ENCODE measurements at regions not wholly inside any gene's neighbourhood (a gene's known extent, or its start where the extent isn't known, plus 50 kb on each side); places are given as distances from the start of the nearest gene placed in this dataset.

DNA sequence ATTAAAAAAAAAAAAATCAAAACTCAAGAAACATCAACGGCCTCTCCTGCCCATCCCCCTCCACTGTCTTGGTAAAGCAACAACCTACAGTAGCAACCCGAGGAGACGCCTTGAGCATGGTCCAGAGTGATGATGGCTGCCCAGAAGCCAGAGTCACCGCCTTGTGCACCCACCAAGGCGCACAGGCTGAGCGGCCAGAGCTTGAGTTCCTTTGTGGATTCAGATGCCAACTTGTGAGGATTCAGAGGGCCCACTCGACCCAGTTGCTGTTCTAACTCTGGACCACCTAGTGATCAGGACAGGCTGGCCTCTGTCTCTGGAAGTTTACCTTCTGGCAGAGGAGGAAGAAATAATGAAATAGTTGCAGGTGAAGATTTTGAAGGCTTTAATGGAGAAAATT lies 105.0 kb downstream of the PDCL3 start:
- Histone ChIP-seq H3K27me3 (ENCODE audit: low read depth) (no peaks in the 10 kb centered on the region), H3K4me1 (no peaks in the 10 kb centered on the region), H3K9me3 (no peaks in the 10 kb centered on the region), H3K36me3 (replicated peaks) (no peaks in the 10 kb centered on the region), H3K4me3 (no peak overlapping the region)
- in situ Hi-C loops (cut with MboI; ENCODE audit: low sequenced_read_pairs), result no loop called here
- DNase-seq (ENCODE audit: low spot score in 2 of 2), result no peak

DNA sequence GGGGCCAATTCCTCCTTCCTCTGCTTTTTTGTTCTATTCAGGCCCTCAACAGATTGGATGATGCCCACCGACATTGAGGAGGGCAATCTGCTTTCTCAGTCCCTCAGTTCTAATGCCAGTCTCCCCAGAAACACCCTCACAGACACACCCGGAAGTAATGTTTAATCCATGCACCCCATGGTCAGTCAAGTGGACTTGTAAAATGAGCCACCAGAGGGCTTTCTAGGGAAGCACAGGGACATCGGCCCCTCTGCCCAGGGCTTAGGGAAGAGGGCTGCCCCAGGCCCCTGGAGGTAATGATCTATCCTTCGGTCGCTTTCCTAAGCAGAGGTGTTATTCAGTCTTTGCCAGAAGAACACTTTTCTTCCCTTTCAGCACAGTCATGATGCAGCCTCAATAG lies 107.4 kb downstream of the PDCL3 start:
- no peaks in the 10 kb centered on the region for H3K36me3 ChIP-seq (replicated peaks)
- in situ Hi-C loops (cut with MboI; ENCODE audit: low sequenced_read_pairs), result no loop called here

DNA sequence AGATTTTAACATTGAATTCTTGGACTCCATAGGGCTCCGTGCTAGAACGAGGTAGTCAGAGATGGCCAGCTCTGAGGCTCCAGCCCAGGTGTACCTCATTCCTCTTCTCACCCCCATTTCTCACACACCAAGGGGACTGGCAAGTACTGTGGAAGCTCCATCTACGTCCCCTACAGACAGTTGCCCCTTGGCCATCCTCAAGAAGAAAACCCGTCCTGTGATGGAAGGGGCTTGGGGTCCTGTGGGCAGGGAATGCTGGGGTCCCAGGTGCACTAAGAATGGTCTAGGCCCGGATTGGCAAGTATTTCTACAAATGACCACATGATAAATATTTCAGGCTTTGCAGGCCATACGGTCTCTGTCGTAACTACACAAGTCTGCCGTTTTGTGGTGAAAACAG lies 110.3 kb downstream of the PDCL3 start:
- no peaks in the 10 kb centered on the region for H3K9me3 ChIP-seq
- in situ Hi-C loops (cut with MboI; ENCODE audit: low sequenced_read_pairs), result no loop called here
- H3K4me1 ChIP-seq, result no peaks in the 10 kb centered on the region
- H3K27me3 ChIP-seq (ENCODE audit: low read depth), result no peaks in the 10 kb centered on the region
- DNase-seq (ENCODE audit: low spot score in 2 of 2), result no peak
- no peak overlapping the region for H3K4me3 ChIP-seq
- H3K36me3 ChIP-seq (replicated peaks), result no peaks in the 10 kb centered on the region

More for the DNA sequence above, 107.4 kb downstream of the PDCL3 start:
- H3K4me1 ChIP-seq, result no peaks in the 10 kb centered on the region
- H3K4me3 ChIP-seq, result no peak overlapping the region
- no peak for DNase-seq (ENCODE audit: low spot score in 2 of 2)
- H3K9me3 ChIP-seq, result no peaks in the 10 kb centered on the region
- H3K27me3 ChIP-seq (ENCODE audit: low read depth), result no peaks in the 10 kb centered on the region

- Histone ChIP-seq H3K27me3 (ENCODE audit: low read depth) (no peaks in the 10 kb centered on the region), H3K36me3 (replicated peaks) (no peaks in the 10 kb centered on the region), H3K4me1 (no peaks in the 10 kb centered on the region), H3K9me3 (no peaks in the 10 kb centered on the region), H3K4me3 (no peak overlapping the region)
- in situ Hi-C loops (cut with MboI; ENCODE audit: low sequenced_read_pairs), result no loop called here
- DNase-seq (ENCODE audit: low spot score in 2 of 2), result no peak
These were observed 111.1 kb downstream of the PDCL3 start for GRCh38 chr2:100673691-100674485.

GRCh38 chr2:100674666-100675065 lies 111.9 kb downstream of the PDCL3 start:
- DNase-seq (ENCODE audit: low spot score in 2 of 2), result no peak
- H3K9me3 ChIP-seq, result no peaks in the 10 kb centered on the region
- in situ Hi-C loops (cut with MboI; ENCODE audit: low sequenced_read_pairs), result no loop called here
- H3K4me1 ChIP-seq, result no peaks in the 10 kb centered on the region
- H3K4me3 ChIP-seq, result no peak overlapping the region
- no peaks in the 10 kb centered on the region for H3K27me3 ChIP-seq (ENCODE audit: low read depth)
- H3K36me3 ChIP-seq (replicated peaks), result no peaks in the 10 kb centered on the region

DNA sequence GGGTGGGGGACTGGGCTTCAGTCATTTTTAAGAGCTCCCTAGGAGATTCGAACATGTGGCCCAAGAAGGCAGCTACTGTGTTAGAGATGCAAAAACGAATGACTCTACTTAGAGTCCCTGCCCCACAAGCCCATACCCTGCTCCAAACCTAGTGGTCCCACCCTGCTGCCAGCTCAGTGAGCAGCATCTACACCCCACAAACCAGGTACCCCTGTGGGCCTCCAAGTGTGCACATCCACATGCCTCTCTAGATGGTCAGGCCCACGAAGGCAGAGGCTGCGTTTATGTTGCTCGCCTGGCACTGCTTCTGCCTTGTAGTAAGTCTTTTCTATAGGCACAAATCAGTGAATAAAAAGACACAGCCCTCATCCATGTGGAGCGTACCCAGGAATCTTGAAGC lies 112.6 kb downstream of the PDCL3 start:
- no peaks in the 10 kb centered on the region for H3K36me3 ChIP-seq (replicated peaks)
- no peaks in the 10 kb centered on the region for H3K27me3 ChIP-seq (ENCODE audit: low read depth)
- H3K9me3 ChIP-seq, result no peaks in the 10 kb centered on the region
- H3K4me1 ChIP-seq, result no peaks in the 10 kb centered on the region
- in situ Hi-C loops (cut with MboI; ENCODE audit: low sequenced_read_pairs), result no loop called here
- no peak for DNase-seq (ENCODE audit: low spot score in 2 of 2)
- H3K4me3 ChIP-seq, result no peak overlapping the region

DNA sequence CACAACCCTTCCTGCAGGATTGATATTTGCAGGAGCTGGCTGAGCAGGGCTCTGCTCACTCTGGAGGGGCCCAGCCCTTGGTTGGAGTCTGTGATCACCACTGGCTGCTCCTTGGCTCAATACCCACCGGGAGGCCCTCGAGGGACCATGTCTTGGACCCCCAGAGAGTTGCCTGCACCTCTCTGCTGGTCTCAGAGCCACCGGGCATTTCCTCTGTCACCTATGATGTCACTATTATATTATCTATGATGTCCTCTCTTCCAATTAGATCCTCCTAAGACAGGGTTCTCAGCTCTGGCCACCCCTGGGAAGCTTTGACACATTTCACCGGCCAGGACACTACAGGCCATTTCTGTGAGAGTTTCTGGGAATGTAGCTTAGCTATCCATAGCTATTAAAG lies 113.1 kb downstream of the PDCL3 start:
- DNase-seq (ENCODE audit: low spot score in 2 of 2), result no peak
- Histone ChIP-seq H3K27me3 (ENCODE audit: low read depth) (no peaks in the 10 kb centered on the region), H3K4me1 (no peaks in the 10 kb centered on the region), H3K36me3 (replicated peaks) (no peaks in the 10 kb centered on the region), H3K9me3 (no peaks in the 10 kb centered on the region), H3K4me3 (no peak overlapping the region)
- in situ Hi-C loops (cut with MboI; ENCODE audit: low sequenced_read_pairs), result no loop called here

- Histone ChIP-seq H3K4me3 (no peak overlapping the region), H3K36me3 (replicated peaks) (no peaks in the 10 kb centered on the region), H3K9me3 (no peaks in the 10 kb centered on the region), H3K4me1 (no peaks in the 10 kb centered on the region), H3K27me3 (ENCODE audit: low read depth) (no peaks in the 10 kb centered on the region)
- in situ Hi-C loops (cut with MboI; ENCODE audit: low sequenced_read_pairs), result no loop called here
- no peak for DNase-seq (ENCODE audit: low spot score in 2 of 2)
These were observed 113.6 kb downstream of the PDCL3 start for GRCh38 chr2:100676346-100676745.

- in situ Hi-C loops (cut with MboI; ENCODE audit: low sequenced_read_pairs), result no loop called here
- no peak for DNase-seq (ENCODE audit: low spot score in 2 of 2)
- Histone ChIP-seq H3K4me3 (no peak overlapping the region), H3K36me3 (replicated peaks) (no peaks in the 10 kb centered on the region), H3K4me1 (no peaks in the 10 kb centered on the region), H3K9me3 (no peaks in the 10 kb centered on the region), H3K27me3 (ENCODE audit: low read depth) (no peaks in the 10 kb centered on the region)
These were observed 114.9 kb downstream of the PDCL3 start for GRCh38 chr2:100677611-100678185.

DNA sequence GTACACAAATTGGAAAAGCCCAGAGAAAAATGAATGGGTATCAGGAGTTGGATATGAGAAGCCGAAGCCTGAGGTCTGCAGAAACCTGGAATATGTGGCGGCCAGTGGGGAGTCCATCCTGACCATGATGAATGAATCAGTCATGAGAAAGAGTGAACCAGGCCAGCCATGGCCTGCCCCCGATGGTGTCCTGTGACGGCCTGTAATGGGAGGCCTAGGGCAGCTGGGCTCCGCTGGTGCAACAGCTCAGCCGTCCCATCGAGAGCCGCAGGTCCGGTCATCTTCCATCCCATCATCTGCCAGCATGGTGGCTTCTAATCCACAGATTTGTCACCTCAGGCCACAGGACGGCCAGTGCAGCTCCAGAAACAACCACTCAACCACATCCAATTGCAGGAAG lies 116.4 kb downstream of the PDCL3 start:
- H3K36me3 ChIP-seq (replicated peaks), result no peaks in the 10 kb centered on the region
- no peaks in the 10 kb centered on the region for H3K27me3 ChIP-seq (ENCODE audit: low read depth)

GRCh38 chr2:100682536-100682935 lies 119.7 kb downstream of the PDCL3 start:
- in situ Hi-C loops (cut with MboI; ENCODE audit: low sequenced_read_pairs), result no loop called here
- no peaks in the 10 kb centered on the region for H3K9me3 ChIP-seq
- DNase-seq (ENCODE audit: low spot score in 2 of 2), result no peak
- no peaks in the 10 kb centered on the region for H3K4me1 ChIP-seq
- no peak overlapping the region for H3K4me3 ChIP-seq
- no peaks in the 10 kb centered on the region for H3K27me3 ChIP-seq (ENCODE audit: low read depth)
- no peaks in the 10 kb centered on the region for H3K36me3 ChIP-seq (replicated peaks)

More for the DNA sequence above, 116.4 kb downstream of the PDCL3 start:
- H3K4me1 ChIP-seq, result no peaks in the 10 kb centered on the region
- no peak for DNase-seq (ENCODE audit: low spot score in 2 of 2)
- H3K4me3 ChIP-seq, result no peak overlapping the region
- in situ Hi-C loops (cut with MboI; ENCODE audit: low sequenced_read_pairs), result no loop called here
- no peaks in the 10 kb centered on the region for H3K9me3 ChIP-seq

DNA sequence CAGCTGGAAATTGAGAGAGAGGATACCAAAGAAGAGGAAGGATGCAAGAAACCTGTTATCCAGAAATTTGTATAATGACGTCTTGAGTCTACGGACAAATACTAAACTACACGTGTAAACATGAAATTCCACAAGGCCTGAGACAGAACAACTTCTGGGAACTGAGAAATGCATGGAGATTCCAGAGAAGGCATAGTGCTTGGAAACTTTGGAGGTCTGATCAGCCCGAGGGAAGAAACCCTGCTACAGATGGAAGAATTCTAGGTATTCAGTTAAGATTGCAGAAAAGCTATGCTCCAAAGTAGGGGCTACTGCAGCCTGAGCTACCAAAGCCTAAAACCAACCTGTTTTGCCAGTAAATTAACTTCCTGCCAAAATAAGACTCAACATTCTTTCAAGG lies 120.4 kb downstream of the PDCL3 start:
- no peak for DNase-seq (ENCODE audit: low spot score in 2 of 2)
- Histone ChIP-seq H3K27me3 (ENCODE audit: low read depth) (no peaks in the 10 kb centered on the region), H3K9me3 (no peaks in the 10 kb centered on the region), H3K4me1 (no peaks in the 10 kb centered on the region), H3K36me3 (replicated peaks) (no peaks in the 10 kb centered on the region), H3K4me3 (no peak overlapping the region)
- in situ Hi-C loops (cut with MboI; ENCODE audit: low sequenced_read_pairs), result no loop called here

DNA sequence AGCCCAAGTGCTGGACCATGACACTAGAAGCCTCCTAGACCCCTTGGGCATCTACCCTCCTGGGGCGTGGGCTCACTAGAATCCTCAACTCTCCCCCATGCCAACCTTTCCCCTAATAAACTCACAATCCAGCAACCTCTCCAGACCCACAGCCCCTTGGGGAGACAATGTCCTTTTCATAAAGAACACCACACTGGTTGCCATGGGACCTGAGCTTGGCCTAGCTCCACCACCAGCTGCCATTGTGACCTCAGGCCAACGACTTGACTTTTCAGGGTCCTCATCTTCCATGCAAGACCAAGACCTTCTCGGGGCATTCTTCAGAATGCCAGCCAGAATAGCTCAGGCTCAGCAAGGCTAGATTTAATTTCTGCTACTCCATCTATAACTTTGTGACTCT lies 128.1 kb upstream of the NPAS2 start:
- H3K4me3 ChIP-seq, result no peak overlapping the region
- in situ Hi-C loops (cut with MboI; ENCODE audit: low sequenced_read_pairs), result no loop called here
- H3K4me1 ChIP-seq, result no peaks in the 10 kb centered on the region
- H3K27me3 ChIP-seq (ENCODE audit: low read depth), result no peaks in the 10 kb centered on the region
- H3K36me3 ChIP-seq (replicated peaks), result no peaks in the 10 kb centered on the region
- H3K9me3 ChIP-seq, result no peaks in the 10 kb centered on the region
- no peak for DNase-seq (ENCODE audit: low spot score in 2 of 2)

DNA sequence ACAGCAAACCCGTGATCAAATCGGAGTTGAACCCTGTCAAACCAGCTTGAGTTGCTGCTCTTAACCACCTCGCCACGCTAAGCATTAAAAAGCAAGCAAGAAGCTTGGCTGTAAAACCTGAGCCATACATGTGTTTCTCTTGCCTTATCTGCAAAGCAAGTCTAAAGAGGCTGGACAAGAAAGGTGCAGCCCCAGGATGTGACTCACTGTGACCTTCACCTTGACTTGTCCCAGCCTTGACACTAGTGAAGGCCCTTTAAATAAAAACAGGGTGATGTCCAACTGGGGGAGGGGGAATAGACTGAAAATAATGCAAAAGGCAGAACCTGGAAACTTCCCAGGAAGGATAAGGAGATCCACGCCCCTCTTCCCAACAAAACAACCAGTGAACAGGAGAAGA lies 127.6 kb upstream of the NPAS2 start:
- no peaks in the 10 kb centered on the region for H3K4me1 ChIP-seq
- H3K27me3 ChIP-seq (ENCODE audit: low read depth), result no peaks in the 10 kb centered on the region
- H3K4me3 ChIP-seq, result no peak overlapping the region
- DNase-seq (ENCODE audit: low spot score in 2 of 2), result no peak
- in situ Hi-C loops (cut with MboI; ENCODE audit: low sequenced_read_pairs), result no loop called here
- no peaks in the 10 kb centered on the region for H3K9me3 ChIP-seq
- H3K36me3 ChIP-seq (replicated peaks), result no peaks in the 10 kb centered on the region

DNA sequence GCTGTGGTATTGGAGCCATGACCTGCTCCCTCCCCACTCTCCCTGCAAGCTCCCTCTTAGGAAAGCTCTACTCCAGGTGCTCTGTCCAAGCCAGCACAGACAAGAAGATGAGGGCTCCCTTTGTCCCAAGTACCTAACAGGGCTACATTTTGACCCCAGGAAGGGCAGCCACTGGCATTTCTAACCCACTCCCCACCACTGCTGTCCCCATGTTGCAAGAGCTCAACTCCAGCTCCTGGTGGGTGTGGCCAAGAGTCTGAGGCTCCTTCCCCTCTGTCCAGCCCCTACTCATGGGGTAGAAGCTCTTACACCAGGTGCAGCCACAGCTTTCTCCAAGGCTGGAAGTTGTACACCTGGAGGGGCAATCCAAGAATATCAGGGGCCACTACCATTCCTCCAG lies 127.0 kb upstream of the NPAS2 start:
- no peak for DNase-seq (ENCODE audit: low spot score in 2 of 2)
- in situ Hi-C loops (cut with MboI; ENCODE audit: low sequenced_read_pairs), result no loop called here
- no peaks in the 10 kb centered on the region for H3K27me3 ChIP-seq (ENCODE audit: low read depth)
- no peaks in the 10 kb centered on the region for H3K36me3 ChIP-seq (replicated peaks)
- no peaks in the 10 kb centered on the region for H3K4me1 ChIP-seq
- H3K9me3 ChIP-seq, result no peaks in the 10 kb centered on the region
- H3K4me3 ChIP-seq, result no peak overlapping the region

All from HAP-1 (cell line).